HFFc6 (cell line): ENCODE measurements at regions not wholly inside any gene's neighbourhood (a gene's known extent, or its start where the extent isn't known, plus 50 kb on each side); places are given as distances from the start of the nearest gene placed in this dataset.

Experiments
- DNase-seq: peaks from one replicate; pipeline ENCODE4 v3.0.0-alpha.2; 2018
- H3K27ac Mint-ChIP-seq: 2 replicates; pipeline ENCODE4 v1.8.0; 2020; ENCODE audit warnings: mild to moderate bottlenecking, mixed read lengths
- H3K27me3 Mint-ChIP-seq: 2 replicates; pipeline ENCODE4 v1.8.0; 2021; ENCODE audit warnings: mild to moderate bottlenecking, moderate library complexity, mixed read lengths; ENCODE audit not compliant: insufficient read depth
- H3K36me3 Mint-ChIP-seq: 2 replicates; pipeline ENCODE4 v1.8.0; 2021; ENCODE audit warnings: low read depth, mixed read lengths
- H3K4me1 Mint-ChIP-seq: 2 replicates; pipeline ENCODE4 v1.8.0; 2020; ENCODE audit warnings: low read depth, mixed read lengths
- H3K4me3 Mint-ChIP-seq: 2 replicates; pipeline ENCODE4 v1.8.0; 2020; ENCODE audit warnings: mild to moderate bottlenecking, moderate library complexity, mixed read lengths
- H3K9me3 Mint-ChIP-seq: 2 replicates; pipeline ENCODE4 v1.8.0; 2020; ENCODE audit warnings: mild to moderate bottlenecking, mixed read lengths
- CTCF ChIP-seq: fragments of 200-600 bp; sonication (generic); IDR thresholded peaks from 2 replicates; pipeline ENCODE4 v1.5.0; 2021; ENCODE audit warnings: antibody characterized with exemption, mild to moderate bottlenecking

- DNase-seq = no peak
- H3K9me3 Mint-ChIP-seq = no peaks in the 10 kb centered on the region
- H3K27me3 Mint-ChIP-seq = no peaks in the 10 kb centered on the region; the same call in 1 of the 2 replicates
- no peaks in the 10 kb centered on the region; the same call in 1 of the 2 replicates for H3K4me1 Mint-ChIP-seq
- H3K4me3 Mint-ChIP-seq = no peak overlapping the region
- TF ChIP-seq CTCF = no peak
- no peak overlapping the region for H3K27ac Mint-ChIP-seq
- no peaks in the 10 kb centered on the region for H3K36me3 Mint-ChIP-seq
Measured at GRCh38 chr4:60502733-60503132, 697.4 kb upstream of the ADGRL3 start.

- no peaks in the 10 kb centered on the region for H3K9me3 Mint-ChIP-seq
- no peak overlapping the region for H3K27ac Mint-ChIP-seq
- no peak overlapping the region for H3K4me3 Mint-ChIP-seq
Measured at GRCh38 chr4:60506061-60506460, 694.1 kb upstream of the ADGRL3 start.

GRCh38 chr4:60522265-60522664 lies 677.9 kb upstream of the ADGRL3 start:
- no peak for DNase-seq
- H3K9me3 Mint-ChIP-seq = no peaks in the 10 kb centered on the region
- H3K27ac Mint-ChIP-seq = no peak overlapping the region
- H3K36me3 Mint-ChIP-seq = no peaks in the 10 kb centered on the region
- TF ChIP-seq CTCF = no peak
- no peak overlapping the region for H3K4me3 Mint-ChIP-seq
- H3K4me1 Mint-ChIP-seq = no peaks in the 10 kb centered on the region
- H3K27me3 Mint-ChIP-seq = no peaks in the 10 kb centered on the region

More at GRCh38 chr4:60506061-60506460, 694.1 kb upstream of the ADGRL3 start:
- no peaks in the 10 kb centered on the region for H3K36me3 Mint-ChIP-seq
- H3K27me3 Mint-ChIP-seq = no peaks in the 10 kb centered on the region
- no peak for TF ChIP-seq CTCF
- H3K4me1 Mint-ChIP-seq = no peaks in the 10 kb centered on the region; the same call in 1 of the 2 replicates
- DNase-seq = no peak

GRCh38 chr4:60531776-60532379 lies 668.2 kb upstream of the ADGRL3 start:
- Mint-ChIP-seq H3K4me1 (no peaks in the 10 kb centered on the region), H3K9me3 (no peaks in the 10 kb centered on the region), H3K27me3 (no peaks in the 10 kb centered on the region), H3K36me3 (no peaks in the 10 kb centered on the region), H3K27ac (no peak overlapping the region), H3K4me3 (no peak overlapping the region)
- TF ChIP-seq CTCF = no peak
- DNase-seq = no peak

- DNase-seq = no peak
- H3K27me3 Mint-ChIP-seq = peaks cover 2% of the 10 kb centered on the region
- no peaks in the 10 kb centered on the region for H3K9me3 Mint-ChIP-seq
- no peaks in the 10 kb centered on the region for H3K36me3 Mint-ChIP-seq
- peaks cover 6% of the 10 kb centered on the region; the same call in 1 of the 2 replicates for H3K4me1 Mint-ChIP-seq
- no peak overlapping the region for H3K27ac Mint-ChIP-seq
- no peak overlapping the region for H3K4me3 Mint-ChIP-seq
- no peak for TF ChIP-seq CTCF
Measured at GRCh38 chr4:60544981-60545380, 655.1 kb upstream of the ADGRL3 start.
